Thyroid gland (tissue), 4 donors: ENCODE measurements at regions not wholly inside any gene's neighbourhood (a gene's known extent, or its start where the extent isn't known, plus 50 kb on each side); places are given as distances from the start of the nearest gene placed in this dataset.

Experiments
- POLR2A ChIP-seq, 2 donors: fragments of 450-650 bp; IDR thresholded peaks; one replicate each; pipeline ENCODE4 v1.6.1; 2017; ENCODE audit warnings: antibody characterized with exemption in 2 of 2, mild to moderate bottlenecking in 2 of 2, moderate library complexity in 1 of 2
- TF ChIP-seq, protein P1 (sequence below), 6 experiments: fragments of 200-600 bp in 3 of 6; fragments of 450-650 bp in 3 of 6; sonication (generic) in 3 of 6; IDR thresholded peaks; one replicate each; pipeline ENCODE4 v1.5.1; 2016 to 2019; ENCODE audit warnings: antibody characterized with exemption in 6 of 6, mild to moderate bottlenecking in 2 of 6, inconsistent platforms in 1 of 6, moderate library complexity in 1 of 6

DNA sequence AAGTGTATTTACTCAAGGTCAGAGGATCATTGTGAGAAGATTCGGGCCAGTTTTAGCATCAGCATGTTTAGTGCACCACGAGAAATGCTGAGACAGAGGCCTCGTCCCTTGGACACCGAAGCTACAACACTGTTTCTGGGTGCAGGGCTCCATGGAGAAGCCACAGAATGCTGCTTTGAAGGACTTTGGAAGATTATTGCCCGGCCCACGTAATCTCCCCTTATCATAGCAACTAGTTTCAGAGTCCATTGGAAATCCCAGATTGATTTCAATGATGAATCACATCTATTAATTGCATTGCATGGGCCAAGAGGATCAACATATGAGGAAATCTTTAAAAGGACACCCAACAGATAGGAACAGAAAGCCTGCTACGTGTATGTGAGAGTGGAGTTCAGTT lies 156.0 kb downstream of the MAF start:
- TF ChIP-seq, protein P1, sequence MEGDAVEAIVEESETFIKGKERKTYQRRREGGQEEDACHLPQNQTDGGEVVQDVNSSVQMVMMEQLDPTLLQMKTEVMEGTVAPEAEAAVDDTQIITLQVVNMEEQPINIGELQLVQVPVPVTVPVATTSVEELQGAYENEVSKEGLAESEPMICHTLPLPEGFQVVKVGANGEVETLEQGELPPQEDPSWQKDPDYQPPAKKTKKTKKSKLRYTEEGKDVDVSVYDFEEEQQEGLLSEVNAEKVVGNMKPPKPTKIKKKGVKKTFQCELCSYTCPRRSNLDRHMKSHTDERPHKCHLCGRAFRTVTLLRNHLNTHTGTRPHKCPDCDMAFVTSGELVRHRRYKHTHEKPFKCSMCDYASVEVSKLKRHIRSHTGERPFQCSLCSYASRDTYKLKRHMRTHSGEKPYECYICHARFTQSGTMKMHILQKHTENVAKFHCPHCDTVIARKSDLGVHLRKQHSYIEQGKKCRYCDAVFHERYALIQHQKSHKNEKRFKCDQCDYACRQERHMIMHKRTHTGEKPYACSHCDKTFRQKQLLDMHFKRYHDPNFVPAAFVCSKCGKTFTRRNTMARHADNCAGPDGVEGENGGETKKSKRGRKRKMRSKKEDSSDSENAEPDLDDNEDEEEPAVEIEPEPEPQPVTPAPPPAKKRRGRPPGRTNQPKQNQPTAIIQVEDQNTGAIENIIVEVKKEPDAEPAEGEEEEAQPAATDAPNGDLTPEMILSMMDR (IDR thresholded peaks at IDR 0.05): no peak
- TF ChIP-seq POLR2A (IDR thresholded peaks at IDR 0.05): no peak
